Myocyte (in vitro differentiated cells): ENCODE measurements at regions not wholly inside any gene's neighbourhood (a gene's known extent, or its start where the extent isn't known, plus 50 kb on each side); places are given as distances from the start of the nearest gene placed in this dataset.

Experiments
- DNase-seq: peaks from one replicate; pipeline ENCODE4 v3.0.0-alpha.2; 2012; ENCODE audit warnings: low read depth

DNA sequence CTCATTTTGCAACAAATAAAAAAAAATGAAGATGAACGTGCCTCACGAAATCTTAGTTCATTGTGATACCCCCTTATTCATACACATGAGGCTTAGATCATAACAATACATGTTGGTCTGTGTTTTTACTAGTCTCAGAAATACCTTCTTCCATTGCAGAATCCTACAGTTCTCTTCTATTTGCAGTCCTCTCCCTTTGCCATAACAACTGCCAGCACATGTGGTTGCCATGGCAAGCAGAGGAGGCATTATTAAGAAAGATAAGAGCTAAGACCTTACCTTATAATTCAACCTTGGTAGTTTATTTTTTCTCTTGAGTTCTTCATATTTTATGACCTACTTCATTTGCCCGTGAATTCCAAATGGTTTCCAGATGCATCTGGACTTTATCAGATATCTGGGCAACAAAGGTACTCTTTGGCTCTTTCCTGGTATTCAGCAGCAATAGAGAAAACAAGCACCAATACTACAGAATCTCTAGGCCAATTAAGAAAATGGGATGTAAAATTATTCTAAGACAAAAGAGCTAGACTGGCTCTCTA, 524.0 kb downstream of the CMPK2 start:
- no peak for DNase-seq

DNA sequence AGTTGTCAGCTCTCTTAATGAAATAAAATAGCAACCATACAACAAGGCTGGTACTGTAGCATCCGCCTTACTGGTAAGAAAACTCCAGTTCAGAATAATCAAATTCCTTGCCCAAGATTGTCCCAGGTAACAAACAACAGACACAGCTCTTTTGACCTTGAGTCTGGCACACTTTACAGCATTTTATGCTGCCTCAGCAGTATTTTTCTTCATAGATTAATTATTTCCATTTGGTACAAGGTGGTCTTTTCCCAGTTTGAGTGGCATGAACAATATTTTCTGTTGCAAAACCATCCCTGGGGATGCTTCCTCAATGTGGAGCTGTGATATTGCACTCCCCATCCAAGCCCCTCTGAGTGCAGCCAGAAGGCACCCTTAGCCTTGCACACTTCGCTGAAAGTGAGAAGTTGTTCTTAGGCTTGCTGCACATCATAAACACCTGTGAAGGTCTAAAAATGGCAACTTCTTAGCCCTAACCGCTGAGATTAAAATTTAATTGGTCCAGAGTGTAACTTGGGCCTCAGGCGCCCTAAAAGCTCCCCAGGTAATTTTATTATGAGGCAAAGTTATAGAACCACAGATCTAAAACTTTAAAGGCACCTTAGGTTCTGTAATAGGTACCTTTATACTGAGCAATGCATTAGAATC, 523.3 kb downstream of the CMPK2 start:
- DNase-seq: no peak

DNA sequence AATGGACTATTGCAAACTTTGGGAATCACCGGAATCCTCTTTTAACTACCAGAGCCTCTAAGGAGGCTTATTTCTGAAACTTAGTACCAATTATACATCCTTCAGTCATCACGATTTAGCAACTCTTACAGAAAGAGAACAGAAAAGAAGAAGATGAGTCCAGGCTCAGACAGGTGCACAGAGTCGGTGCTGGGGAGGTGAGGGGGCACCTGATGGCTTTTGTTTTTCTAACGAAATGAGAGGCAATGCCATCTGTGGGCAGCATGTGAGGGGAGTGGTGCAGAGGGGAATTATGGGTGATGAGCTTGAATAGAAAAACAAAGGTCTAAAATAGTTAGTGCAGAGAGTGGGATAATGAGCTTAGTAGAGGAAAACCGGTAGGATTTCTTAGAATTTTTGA, 522.6 kb downstream of the CMPK2 start:
- no peak for DNase-seq

DNA sequence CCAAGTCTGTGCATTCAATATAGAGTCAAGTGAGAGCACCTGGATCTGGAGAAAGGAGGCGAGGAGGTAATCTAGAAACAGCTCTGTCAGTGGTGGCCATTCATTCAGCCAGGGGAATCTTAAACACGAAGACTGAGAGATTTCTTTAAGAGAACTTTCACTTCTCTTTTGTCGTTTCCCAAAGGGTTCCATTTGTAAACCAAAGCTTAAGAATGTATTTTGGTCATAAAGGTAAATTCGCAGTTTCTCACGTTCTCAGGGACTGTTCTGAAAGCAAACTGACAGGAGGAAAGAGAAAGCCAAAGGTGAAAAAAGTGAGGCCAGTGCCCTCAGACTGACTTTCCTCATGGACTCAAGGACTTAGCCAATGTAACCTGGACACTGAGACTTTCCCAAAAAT, 513.5 kb downstream of the CMPK2 start:
- DNase-seq: no peak

DNA sequence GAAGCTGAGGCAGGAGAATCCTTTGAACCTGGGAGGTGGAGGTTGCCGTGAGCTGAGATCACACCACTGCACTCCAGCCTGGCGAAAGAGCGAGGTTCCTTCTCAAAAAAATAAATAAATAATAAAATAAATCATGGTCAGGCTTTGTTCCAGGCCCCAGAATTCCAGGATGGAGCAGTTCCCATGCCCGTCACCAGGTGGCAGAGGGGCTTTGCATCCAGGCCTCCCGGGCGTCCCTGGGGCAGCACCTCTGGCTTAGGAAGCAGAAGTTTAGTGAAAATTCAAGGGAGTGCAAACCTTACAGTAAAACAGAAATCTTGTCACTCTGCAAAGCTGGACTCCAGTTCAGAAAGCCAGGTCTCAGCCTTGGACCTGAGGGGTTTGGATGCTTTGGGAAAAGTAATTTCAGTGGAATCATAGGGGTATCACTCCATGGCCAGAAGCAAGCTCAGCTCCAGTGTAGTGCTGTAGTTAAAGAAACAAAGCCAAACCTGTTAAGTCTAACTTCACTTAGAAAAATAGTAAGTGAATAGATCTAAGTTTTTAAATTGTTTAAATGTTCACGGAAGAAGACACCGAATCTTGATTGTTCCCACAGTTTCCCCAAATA, 512.7 kb downstream of the CMPK2 start:
- DNase-seq: peak; percentile 41

DNA sequence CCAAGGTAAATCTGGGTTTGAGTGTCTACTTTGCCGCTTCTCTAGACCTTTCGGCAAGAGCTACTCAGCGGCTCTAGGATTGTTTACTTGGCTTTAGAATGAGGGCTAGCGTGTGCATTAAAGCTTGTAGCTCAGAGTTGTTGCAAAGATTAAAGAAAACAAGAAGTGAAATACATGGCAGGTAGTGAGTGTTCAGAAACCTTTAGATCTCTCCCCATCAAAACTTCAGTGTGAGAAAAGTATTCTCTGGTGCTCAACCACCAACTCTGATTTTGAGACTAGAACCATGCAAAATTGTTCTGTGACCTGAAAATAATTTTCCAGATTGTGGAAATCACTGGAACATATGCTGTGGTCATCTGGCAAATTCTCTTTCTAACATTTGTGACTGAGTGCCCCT, 512.0 kb downstream of the CMPK2 start:
- DNase-seq: no peak

DNA sequence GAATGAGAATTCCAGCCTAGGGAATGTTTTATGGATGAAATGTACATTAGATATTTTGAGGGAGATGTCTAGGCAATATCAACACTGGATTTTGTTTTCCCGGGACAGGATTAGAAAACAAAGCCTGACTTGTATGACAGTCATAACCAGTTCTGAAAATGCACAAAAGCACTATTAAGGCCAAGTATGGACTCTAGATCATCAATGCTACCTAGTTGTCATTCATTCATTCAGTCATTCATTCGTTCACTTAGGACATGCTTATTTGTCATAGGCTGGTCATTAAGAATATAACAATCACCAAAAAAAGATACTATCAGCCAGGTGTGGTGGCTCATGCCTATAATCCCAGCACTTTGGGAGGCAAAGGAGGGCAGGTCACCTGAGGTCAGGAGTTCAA, 511.2 kb downstream of the CMPK2 start:
- DNase-seq: no peak

DNA sequence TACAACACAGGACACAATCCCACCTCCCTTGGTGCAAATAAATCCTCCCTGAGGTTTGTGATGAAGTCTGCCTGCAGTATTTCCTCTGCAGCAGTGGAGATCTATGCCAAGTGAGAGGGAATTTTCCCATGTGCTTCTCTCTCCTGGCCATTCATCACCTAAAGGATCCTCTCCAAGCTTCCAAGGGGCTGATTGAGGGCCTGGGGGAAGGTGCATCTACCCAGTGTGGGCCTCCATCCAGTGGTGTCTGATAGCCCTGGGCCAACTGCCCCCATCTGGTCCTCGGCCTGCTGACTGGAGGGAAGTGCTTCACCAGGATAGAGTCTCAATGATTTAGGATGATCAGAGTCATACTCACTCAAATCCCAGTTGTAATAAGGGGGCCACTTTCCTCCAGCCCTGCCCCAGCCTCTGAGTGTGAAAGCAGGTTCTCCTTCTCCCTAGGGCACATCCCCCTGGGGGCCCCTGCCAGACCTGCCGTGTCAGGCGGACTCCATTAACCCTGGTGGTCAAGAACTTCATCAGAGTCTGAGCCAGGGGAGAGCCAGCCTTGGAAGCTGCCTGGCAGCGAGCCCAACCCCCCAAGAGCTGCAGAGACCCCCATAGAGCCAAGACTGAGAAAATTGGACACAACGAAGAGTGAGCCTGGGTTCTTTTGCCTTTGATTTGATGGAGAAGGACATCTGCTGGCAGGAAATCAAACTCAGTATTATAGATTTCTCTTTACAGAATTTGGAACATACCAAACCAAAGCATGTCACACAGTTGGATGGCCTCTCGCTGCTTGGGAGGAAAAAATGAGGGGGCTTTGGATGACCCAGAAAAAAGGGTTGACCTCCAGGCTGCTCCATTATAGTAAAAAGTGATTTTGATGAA, 509.6 kb downstream of the CMPK2 start:
- DNase-seq: no peak

DNA sequence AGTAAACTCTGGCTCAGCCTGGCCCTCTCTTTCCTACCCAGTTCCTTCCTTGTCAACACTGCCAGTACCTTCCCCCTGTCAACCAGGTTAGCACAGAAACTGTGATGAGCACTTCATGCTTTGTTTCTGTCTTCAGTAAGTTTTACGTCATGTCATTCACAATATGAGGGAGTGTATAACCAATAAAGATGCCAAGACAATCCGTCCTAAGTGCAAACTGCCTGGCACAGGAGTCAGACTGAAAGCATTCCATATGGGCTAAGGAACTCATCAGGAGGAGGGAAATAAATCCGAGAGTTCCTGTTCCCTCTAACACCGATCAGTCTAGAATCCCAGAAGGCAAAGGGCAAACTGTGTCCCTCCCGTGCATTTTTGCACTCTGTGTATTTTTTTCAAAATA, 507.2 kb downstream of the CMPK2 start:
- no peak for DNase-seq

DNA sequence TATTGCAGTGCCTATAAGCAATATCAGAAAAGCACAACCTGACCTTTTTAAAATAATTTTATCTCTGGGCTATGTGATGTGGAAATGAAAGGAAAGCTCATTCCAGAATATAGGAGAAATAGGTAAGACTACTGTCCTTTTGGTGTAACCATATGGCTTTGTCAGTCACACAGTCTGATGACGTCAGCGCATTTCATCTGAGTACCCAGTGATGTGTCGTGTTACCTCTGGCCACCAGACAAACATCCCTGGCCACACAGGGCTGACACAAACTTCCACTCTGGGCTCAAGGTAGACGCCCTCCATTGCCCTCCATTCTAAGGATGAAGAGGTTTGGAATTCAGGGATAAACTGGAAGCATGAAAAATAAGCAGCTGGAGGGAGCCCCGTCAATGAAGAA, 506.7 kb downstream of the CMPK2 start:
- DNase-seq: peak; percentile 27

DNA sequence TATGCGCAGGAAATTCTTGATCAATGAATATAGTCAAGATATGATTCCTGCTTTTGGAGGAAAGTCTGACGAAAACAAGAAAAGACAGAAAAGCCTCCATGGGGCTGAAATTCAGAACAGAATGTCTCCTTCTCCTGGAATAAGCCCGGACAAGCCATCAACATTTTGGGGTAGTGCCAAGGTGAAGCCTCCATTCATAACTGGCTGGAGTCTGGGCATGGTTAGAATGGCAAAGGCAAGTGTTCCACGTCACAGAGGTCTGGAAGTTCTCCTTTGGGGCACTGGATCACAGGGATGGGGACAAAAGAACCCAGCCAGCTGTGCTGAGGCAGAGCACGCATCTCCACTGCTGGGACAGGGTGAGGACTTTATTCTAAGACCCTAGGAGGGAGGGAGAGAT, 505.7 kb downstream of the CMPK2 start:
- no peak for DNase-seq

DNA sequence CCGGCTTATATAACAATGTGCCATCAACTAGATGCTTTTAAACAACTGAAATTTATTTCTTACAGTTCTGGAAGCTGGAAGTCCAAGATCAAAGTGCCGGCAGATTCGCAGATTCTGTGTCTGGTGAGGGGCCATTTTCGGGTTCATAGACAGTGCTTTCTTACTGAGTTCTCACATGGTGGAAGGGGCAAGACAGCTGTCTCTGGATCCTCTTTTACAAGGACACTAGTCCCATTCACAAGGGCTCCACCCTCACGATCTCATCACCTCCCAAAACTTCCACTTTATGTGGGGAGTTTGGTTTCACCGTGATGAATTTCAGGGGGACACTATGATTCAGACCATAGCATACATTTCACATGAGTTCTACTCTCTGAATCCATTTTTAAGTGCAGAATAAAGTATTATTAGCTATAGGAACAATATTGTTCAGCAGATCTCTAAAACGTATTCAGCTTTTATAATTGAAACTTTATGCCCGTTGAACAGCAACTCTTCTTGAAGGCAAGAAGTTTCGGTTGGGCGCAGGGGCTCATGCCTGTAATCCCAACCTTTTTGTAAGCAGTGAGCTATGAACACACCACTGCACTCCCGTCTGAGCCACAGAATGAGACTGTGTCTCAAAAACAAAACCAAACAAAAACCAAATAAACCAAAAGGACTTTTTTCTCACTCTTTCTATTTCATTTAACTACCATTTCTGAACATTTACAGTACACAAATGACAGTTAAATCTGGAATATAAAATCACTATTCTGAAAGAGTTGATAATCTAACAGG, 502.8 kb downstream of the CMPK2 start:
- DNase-seq: no peak

DNA sequence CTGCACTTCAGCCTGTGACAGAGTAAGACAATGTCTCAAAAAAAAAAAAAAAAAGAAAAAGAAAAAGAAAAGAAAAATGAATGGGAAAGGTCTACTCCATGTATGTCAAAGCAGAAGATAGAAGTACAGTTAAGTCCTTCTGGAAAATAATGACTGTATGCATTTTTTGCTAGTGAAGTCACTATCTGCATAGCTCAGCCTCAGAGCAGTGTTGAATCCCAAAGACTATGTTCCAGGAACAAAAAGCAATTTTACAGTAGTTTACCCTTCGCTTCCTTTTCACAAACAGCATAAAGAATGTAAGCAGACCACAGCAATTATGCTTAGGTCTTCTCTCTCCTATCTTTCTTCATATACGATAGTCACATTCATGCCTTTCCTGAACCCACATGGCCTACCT, 497.4 kb downstream of the CMPK2 start:
- no peak for DNase-seq

DNA sequence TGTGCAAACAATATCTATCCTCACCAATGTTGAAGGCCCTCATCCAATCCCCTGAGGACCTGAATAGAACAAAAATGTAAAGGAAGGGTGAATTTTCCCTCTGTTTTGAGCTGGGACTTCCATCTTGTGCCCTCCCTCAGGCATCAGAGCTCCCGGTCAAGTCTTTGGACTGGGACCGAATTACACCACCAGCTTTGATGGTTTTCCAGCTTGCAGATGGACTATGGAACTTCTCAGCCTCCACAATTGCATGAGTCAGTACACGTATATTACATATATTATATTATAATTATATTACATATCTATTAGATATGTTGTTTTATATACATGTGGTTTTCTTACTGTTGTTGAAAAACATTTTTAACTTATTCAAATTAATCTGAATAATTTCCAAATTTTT, 496.4 kb downstream of the CMPK2 start:
- DNase-seq: no peak

DNA sequence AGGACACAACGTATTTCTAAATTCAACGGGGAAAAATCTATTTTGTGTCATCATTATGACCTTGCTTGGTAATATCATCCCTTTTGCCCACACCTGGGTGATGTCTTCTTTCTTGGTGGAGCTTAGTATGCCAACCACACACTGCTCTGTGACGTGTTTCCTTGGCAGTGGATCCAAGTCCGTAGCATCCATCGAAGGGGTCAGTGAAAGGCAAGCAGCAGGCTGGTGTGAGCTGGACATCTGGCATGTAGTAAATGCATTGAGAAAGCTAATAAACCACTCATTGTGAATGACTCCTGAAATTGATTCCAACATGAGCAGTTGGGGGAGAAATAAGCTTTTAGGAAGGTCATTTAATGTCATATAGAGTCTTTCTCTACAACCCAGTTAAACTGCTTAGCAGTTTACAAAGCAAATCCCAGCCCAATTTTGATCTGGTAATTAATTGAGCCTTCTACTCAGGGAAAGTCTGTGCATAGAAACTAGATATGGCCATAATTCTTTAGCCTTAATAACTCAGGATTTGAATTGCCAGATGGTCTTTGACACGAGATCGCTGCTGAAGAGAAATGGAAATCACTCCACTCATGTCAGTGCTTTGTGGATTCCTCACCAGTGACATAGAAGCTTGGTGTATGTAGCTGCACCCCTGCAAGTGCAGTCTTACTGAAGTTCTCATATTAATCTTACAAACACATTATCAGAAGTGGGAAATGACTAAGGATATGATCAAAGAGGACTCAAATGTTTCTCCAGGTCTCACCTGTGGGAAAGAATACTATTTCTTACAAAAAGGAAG, 494.8 kb downstream of the CMPK2 start:
- DNase-seq: no peak

DNA sequence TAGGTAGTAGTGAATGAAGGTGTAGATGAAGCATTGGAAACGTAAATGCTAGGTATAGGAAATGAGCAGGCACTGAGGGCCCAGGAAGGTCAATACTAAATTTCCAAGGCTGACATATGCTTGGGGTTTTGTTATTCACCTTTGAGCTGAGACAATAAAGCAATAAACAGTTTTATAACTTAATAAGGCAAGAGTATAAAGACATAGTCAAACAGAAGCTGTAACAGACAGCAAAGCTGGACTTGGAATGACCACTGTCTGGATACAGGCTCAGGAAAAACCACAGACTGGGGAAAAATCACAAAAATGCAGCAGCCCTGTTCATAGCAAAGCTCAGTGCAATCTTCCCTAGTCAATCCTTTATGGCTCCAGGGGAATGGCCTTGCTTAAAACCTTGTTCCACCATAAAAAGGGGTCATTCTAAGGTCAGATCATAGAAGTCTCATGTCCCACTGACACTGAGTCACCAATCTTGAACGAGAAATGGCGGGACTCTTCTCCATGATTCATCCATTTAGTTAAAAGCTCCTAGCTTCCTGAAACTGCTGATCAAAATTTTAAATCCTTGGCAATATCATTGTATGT, 493.3 kb downstream of the CMPK2 start:
- peak; percentile 27 for DNase-seq

DNA sequence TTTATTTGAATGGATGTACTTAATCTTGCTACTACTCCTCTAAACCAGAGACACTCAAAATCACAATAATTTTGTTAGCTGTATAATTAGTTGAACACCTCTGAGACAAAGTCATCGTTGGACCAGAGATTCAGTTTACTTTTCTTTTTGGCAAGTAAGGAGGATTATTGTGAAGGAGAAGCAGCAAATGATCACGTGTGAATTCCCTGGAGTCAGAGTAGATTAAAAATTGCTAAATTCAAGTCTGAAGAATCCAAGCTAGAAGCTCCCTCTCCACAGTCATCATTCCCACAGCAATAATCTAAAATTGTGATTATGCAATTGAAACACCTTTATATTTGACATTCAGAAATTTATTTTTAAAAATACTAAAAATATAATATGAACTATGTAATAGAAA, 484.4 kb downstream of the CMPK2 start:
- no peak for DNase-seq

DNA sequence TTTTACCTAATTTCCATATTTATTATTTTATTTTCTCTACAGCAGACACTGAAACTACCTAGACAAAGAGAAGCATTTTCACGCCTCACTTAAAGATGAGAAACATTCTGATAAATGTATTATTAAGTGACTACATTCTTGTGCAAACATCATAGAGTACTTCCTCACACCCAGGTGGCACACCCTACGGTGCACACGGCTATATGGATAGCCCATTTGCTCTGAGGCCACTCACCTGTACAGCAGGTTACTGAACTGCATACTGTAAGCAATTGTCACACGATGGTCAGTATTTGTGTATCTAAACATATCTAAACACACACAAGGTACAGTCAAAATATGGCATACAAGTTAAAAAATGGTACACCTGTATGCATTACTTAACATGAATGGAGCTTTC, 481.4 kb downstream of the CMPK2 start:
- no peak for DNase-seq

DNA sequence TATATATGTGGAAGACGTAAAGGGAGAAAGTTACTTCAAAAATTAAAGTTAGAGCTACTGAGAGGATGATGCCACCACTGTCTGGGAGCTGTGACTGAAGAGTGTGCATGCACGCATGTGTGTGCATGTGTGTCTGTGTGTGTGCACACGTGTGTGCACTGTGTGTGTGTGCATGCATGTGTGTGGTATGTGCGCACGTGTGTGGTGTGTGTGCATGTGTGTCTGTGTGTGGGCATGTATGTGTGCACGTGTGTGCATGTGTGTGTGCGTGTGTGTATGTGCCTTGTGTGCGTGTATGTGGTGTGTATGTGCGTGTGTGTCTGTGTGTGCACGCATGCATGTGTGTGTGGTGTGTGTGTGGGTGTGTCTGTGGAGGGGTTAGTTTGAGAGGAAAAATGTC, 473.4 kb downstream of the CMPK2 start:
- no peak for DNase-seq

DNA sequence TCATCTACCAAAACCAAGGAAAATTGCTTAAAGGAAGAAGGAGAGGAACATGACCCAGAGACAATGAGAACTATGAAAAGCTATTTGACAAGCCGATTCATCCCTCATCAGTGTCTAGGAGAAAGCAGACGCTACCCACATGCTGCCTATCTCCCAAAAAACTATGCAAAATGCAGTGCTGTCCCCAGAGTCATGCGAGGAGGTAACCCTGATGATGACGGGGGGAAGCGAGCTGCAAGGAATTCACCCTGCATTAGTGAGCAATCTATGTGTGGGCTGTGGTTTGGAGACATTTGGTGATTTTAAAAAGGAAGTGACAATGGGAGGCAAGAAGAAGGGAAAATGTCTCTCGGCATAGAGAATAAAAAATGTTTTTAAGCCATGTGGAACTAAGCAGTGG, 472.7 kb downstream of the CMPK2 start:
- no peak for DNase-seq
